Pulmonary artery endothelial cell (primary cell): ENCODE measurements at regions not wholly inside any gene's neighbourhood (a gene's known extent, or its start where the extent isn't known, plus 50 kb on each side); places are given as distances from the start of the nearest gene placed in this dataset.

Experiments
- DNase-seq: peaks from one replicate; pipeline ENCODE4 v3.0.0-alpha.2; 2011; ENCODE audit warnings: low read depth, low spot score

- DNase-seq: no peak
Measured at GRCh38 chr2:67867735-67868134, 195.1 kb downstream of the C1D start.

GRCh38 chr2:67871686-67872412, 191.0 kb downstream of the C1D start:
- peak; percentile 90 for DNase-seq

GRCh38 chr2:67872481-67872880, 190.3 kb downstream of the C1D start:
- no peak for DNase-seq

GRCh38 chr2:67873916-67874315, 188.9 kb downstream of the C1D start:
- DNase-seq: no peak

- no peak for DNase-seq
Measured at GRCh38 chr2:67876176-67876575, 186.6 kb downstream of the C1D start.

GRCh38 chr2:67877301-67877700, 185.5 kb downstream of the C1D start:
- DNase-seq: no peak

GRCh38 chr2:67878743-67879142, 184.1 kb downstream of the C1D start:
- DNase-seq: no peak

- DNase-seq: no peak
Measured at GRCh38 chr2:67879586-67880290, 183.1 kb downstream of the C1D start.

GRCh38 chr2:67880291-67880761, 182.5 kb downstream of the C1D start:
- DNase-seq: no peak

- DNase-seq: no peak
Measured at GRCh38 chr2:67881816-67882215, 181.0 kb downstream of the C1D start.

- DNase-seq: no peak
Measured at GRCh38 chr2:67883316-67884087, 179.3 kb downstream of the C1D start.

GRCh38 chr2:67888351-67889005, 174.3 kb downstream of the C1D start:
- no peak for DNase-seq

- DNase-seq: no peak
Measured at GRCh38 chr2:67889056-67889455, 173.7 kb downstream of the C1D start.

GRCh38 chr2:67891642-67892041, 171.2 kb downstream of the C1D start:
- DNase-seq: no peak

- no peak for DNase-seq
Measured at GRCh38 chr2:67892339-67892846, 170.4 kb downstream of the C1D start.

- no peak for DNase-seq
Measured at GRCh38 chr2:67895227-67895941, 167.4 kb downstream of the C1D start.

- DNase-seq: no peak
Measured at GRCh38 chr2:67896076-67896475, 166.7 kb downstream of the C1D start.

GRCh38 chr2:67896476-67896875, 166.3 kb downstream of the C1D start:
- no peak for DNase-seq

- DNase-seq: no peak
Measured at GRCh38 chr2:67898595-67898994, 164.2 kb downstream of the C1D start.

- no peak for DNase-seq
Measured at GRCh38 chr2:67899187-67899586, 163.6 kb downstream of the C1D start.

GRCh38 chr2:67900826-67901225, 162.0 kb downstream of the C1D start:
- DNase-seq: no peak
